Uterus (tissue), 3 donors: ENCODE measurements at regions not wholly inside any gene's neighbourhood (a gene's known extent, or its start where the extent isn't known, plus 50 kb on each side); places are given as distances from the start of the nearest gene placed in this dataset.

Experiments
- DNase-seq, 2 donors: peaks; one replicate each; pipeline ENCODE4 v3.0.0-alpha.2; 2019 to 2020
- H3K27ac ChIP-seq, 2 donors: fragments of 200-600 bp; sonication (generic); 1 replicate in 1 of 2; 2 replicates in 1 of 2; pipeline ENCODE4 v1.5.1; 2016 to 2018
- H3K27me3 ChIP-seq, 2 donors: fragments of 200-600 bp; sonication (generic); one replicate each; pipeline ENCODE4 v1.5.1; 2018 to 2019; ENCODE audit warnings: control low read depth in 1 of 2
- H3K36me3 ChIP-seq, 2 donors: fragments of 200-600 bp; sonication (generic); one replicate each; pipeline ENCODE4 v1.5.1; 2019; ENCODE audit warnings: control low read depth in 1 of 2
- H3K4me1 ChIP-seq, 2 donors: fragments of 200-600 bp; sonication (generic); one replicate each; pipeline ENCODE4 v1.5.1; 2018 to 2019; ENCODE audit warnings: control low read depth in 1 of 2
- H3K4me3 ChIP-seq, 2 donors: fragments of 200-600 bp; sonication (generic); 1 replicate in 1 of 2; 2 replicates in 1 of 2; pipeline ENCODE4 v1.5.1; 2018 to 2019; ENCODE audit warnings: mild to moderate bottlenecking in 1 of 2
- H3K9me3 ChIP-seq, 2 donors: fragments of 200-600 bp; sonication (generic); one replicate each; pipeline ENCODE4 v1.5.1; 2019; ENCODE audit warnings: control low read depth in 1 of 2
- POLR2A ChIP-seq, 2 donors: fragments of 450-650 bp; IDR thresholded peaks; one replicate each; pipeline ENCODE4 v1.6.1; 2016; ENCODE audit warnings: antibody characterized with exemption in 2 of 2, mild to moderate bottlenecking in 1 of 2, moderate library complexity in 1 of 2
- intact Hi-C: fragments of 100-400 bp; cut with DNase I; formaldehyde crosslinking; loops from one replicate; pipeline ENCODE4 v1.15.1; 2023; ENCODE audit warnings: low total_unique reads
- TF ChIP-seq, protein P1 (sequence below), 4 experiments: fragments of 200-600 bp in 2 of 4; fragments of 450-650 bp in 2 of 4; sonication (generic) in 2 of 4; IDR thresholded peaks; one replicate each; pipeline ENCODE4 v1.5.1; 2016 to 2019; ENCODE audit warnings: antibody characterized with exemption in 4 of 4, mild to moderate bottlenecking in 2 of 4, moderate library complexity in 1 of 4
- donor health status: DM: yes; HTN: yes; CAD: no.

DNA sequence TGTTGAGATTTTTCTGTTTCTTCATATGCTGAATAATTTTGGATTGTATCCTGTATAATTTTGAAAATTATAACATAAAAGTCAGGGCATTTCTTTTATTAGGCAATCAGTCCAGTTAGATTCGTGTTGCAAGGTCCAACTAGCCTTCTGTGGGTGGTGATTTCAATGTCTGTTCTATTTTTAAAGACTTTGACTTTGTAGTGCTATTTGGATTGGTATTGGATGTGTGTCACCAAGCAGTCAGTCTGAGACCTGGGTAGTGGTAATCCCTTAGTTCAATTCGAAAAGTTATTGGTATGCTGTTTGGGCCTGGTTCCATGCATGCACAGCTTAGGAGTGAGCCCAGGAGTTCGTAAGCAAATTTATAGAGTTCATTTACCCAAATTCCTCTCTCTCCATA lies 82.2 kb downstream of the EPDR1 start:
- Histone ChIP-seq H3K4me1 (peaks cover 0 to 10% of the 10 kb centered on the region in 2 donors), H3K27me3 (no peaks in the 10 kb centered on the region), H3K27ac (peak overlapping the region; percentile 38 to 76), H3K36me3 (no peaks in the 10 kb centered on the region), H3K4me3 (peak overlapping the region in 1 of 2 donors; percentile 22), H3K9me3 (no peaks in the 10 kb centered on the region)
- TF ChIP-seq POLR2A (IDR thresholded peaks at IDR 0.05): no peak
- TF ChIP-seq, protein P1, sequence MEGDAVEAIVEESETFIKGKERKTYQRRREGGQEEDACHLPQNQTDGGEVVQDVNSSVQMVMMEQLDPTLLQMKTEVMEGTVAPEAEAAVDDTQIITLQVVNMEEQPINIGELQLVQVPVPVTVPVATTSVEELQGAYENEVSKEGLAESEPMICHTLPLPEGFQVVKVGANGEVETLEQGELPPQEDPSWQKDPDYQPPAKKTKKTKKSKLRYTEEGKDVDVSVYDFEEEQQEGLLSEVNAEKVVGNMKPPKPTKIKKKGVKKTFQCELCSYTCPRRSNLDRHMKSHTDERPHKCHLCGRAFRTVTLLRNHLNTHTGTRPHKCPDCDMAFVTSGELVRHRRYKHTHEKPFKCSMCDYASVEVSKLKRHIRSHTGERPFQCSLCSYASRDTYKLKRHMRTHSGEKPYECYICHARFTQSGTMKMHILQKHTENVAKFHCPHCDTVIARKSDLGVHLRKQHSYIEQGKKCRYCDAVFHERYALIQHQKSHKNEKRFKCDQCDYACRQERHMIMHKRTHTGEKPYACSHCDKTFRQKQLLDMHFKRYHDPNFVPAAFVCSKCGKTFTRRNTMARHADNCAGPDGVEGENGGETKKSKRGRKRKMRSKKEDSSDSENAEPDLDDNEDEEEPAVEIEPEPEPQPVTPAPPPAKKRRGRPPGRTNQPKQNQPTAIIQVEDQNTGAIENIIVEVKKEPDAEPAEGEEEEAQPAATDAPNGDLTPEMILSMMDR (IDR thresholded peaks at IDR 0.05): no peak
- intact Hi-C loops: no loop called here
- DNase-seq: no peak

DNA sequence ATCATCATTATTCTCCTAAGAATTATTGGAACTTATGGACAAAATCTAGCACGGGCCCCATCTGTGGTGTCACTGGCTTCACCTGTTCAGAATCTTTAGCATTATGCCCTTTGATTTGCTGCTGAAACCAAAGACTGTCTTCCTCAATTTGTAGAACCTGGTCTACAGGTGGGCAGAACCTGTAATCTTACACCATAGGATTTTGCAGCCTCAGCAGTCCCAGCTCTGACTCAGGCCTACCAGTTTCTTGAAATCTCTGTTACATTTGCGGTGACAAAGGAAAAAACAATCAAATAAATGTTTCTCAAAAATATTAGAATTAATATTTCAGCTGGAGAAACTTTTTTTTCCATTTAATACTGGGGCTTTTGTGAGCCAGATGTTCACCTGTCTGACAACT lies 86.1 kb downstream of the EPDR1 start:
- Histone ChIP-seq H3K9me3 (peaks cover 0 to 4% of the 10 kb centered on the region in 2 donors), H3K27ac (no peak overlapping the region), H3K27me3 (no peaks in the 10 kb centered on the region), H3K4me3 (no peak overlapping the region), H3K36me3 (no peaks in the 10 kb centered on the region), H3K4me1 (peaks cover 0 to 4% of the 10 kb centered on the region in 2 donors)
- intact Hi-C loops: no loop called here
- TF ChIP-seq POLR2A (IDR thresholded peaks at IDR 0.05): no peak
- TF ChIP-seq, protein P1 (IDR thresholded peaks at IDR 0.05): no peak
- DNase-seq: no peak

DNA sequence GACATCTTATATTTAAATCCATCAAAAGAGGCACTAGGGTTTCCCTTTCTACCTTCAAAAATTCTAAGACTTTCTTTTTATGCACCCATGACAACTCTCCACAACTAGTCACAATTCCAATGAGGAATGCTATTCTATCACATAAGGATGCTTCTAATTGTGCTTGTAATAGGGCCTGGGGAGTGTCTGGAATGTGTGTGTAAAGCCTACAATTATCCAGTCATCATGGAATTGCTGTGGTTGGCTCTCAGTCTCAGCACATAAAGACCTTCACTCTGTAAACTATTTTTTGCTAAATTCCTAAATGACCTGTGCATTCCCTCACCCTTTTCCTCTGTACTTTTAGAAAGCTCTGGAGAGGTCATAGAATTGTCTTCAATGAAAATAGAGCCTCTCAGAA lies 86.7 kb downstream of the EPDR1 start:
- H3K9me3 ChIP-seq: peaks cover 0 to 4% of the 10 kb centered on the region in 2 donors
- no peak overlapping the region for H3K27ac ChIP-seq
- peaks cover 0 to 4% of the 10 kb centered on the region in 2 donors for H3K4me1 ChIP-seq
- intact Hi-C loops: no loop called here
- TF ChIP-seq, protein P1 (IDR thresholded peaks at IDR 0.05): no peak
- no peak for TF ChIP-seq POLR2A (IDR thresholded peaks at IDR 0.05)
- DNase-seq: no peak
- H3K27me3 ChIP-seq: no peaks in the 10 kb centered on the region
- H3K36me3 ChIP-seq: no peaks in the 10 kb centered on the region
- no peak overlapping the region for H3K4me3 ChIP-seq

DNA sequence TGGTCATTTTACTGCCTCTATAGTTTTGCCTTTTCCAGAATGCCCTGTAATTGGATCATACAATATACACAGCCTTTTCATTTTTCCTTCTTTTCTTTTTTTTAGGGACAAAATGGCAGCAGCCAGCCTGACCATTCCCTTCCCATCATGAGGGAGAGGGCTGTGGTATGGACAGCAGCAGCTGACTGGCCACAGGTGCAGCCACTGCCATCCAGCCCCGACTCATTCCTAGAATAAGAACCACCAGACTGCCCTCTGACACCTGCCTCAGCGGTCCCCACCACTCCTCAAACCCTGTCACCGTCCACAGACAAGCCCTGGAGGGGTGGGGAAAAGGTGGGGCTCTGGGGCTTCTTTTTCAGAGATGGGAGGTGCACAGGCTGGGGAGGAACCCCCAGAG lies 92.8 kb downstream of the EPDR1 start:
- no peak for TF ChIP-seq POLR2A (IDR thresholded peaks at IDR 0.05)
- TF ChIP-seq, protein P1 (IDR thresholded peaks at IDR 0.05): no peak
- Histone ChIP-seq H3K9me3 (peaks cover 0 to 4% of the 10 kb centered on the region in 2 donors), H3K36me3 (no peaks in the 10 kb centered on the region), H3K27ac (no peak overlapping the region), H3K4me1 (no peaks in the 10 kb centered on the region), H3K4me3 (no peak overlapping the region), H3K27me3 (no peaks in the 10 kb centered on the region)
- no peak for DNase-seq
- intact Hi-C loops: no loop called here

DNA sequence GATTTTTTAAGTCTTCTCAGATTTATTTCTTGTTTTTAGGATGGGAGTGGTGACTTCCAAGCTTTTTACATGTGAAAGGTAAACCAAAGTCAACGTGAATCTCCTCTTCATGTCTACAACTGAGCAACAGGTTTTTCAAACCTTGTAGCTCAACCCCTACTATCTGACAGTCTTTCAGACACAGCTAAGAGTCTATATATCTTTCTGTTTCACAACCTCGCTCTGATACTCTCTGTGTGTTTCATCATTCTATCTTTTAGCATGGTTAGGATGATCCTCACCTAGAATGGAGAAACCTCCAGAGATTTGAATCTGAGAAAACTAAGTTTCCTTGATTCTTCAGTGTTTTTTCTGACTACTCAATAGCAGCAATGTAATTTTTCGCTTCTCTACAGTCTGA lies 96.1 kb downstream of the EPDR1 start:
- Histone ChIP-seq H3K36me3 (no peaks in the 10 kb centered on the region), H3K27me3 (no peaks in the 10 kb centered on the region), H3K9me3 (no peaks in the 10 kb centered on the region), H3K27ac (no peak overlapping the region), H3K4me1 (no peaks in the 10 kb centered on the region), H3K4me3 (no peak overlapping the region)
- no peak for DNase-seq
- intact Hi-C loops: no loop called here
- TF ChIP-seq POLR2A (IDR thresholded peaks at IDR 0.05): no peak
- TF ChIP-seq, protein P1 (IDR thresholded peaks at IDR 0.05): no peak
